ENCODE measurements at regions not wholly inside any gene's neighbourhood (a gene's known extent, or its start where the extent isn't known, plus 50 kb on each side); places are given as distances from the start of the nearest gene placed in this dataset.
"Not testable (repeated sequence)": the region's sequence is repeated elsewhere in the genome, so short reads cannot be mapped to it uniquely, and the experiment has no call there.

GRCh38 chr1:200282497-200283122, 127.2 kb downstream of the ZNF281 start:
- no peak for DNase-seq (ENCODE audit: low read depth in 2 of 2)

GRCh38 chr1:200281201-200281835, 128.5 kb downstream of the ZNF281 start:
- DNase-seq (ENCODE audit: low read depth in 2 of 2), result no peak

- DNase-seq (ENCODE audit: low read depth in 2 of 2), result no peak
Observed at GRCh38 chr1:200279810-200280411, 129.9 kb downstream of the ZNF281 start.

GRCh38 chr1:200275816-200276453, 133.9 kb downstream of the ZNF281 start:
- DNase-seq (ENCODE audit: low read depth in 2 of 2), result no peak

GRCh38 chr1:200275415-200275814, 134.4 kb downstream of the ZNF281 start:
- DNase-seq (ENCODE audit: low read depth in 2 of 2), result no peak

GRCh38 chr1:200274116-200274515, 135.7 kb downstream of the ZNF281 start:
- no peak for DNase-seq (ENCODE audit: low read depth in 2 of 2)

GRCh38 chr1:200272481-200273068, 137.3 kb downstream of the ZNF281 start:
- no peak for DNase-seq (ENCODE audit: low read depth in 2 of 2)

GRCh38 chr1:200269256-200269655, 140.6 kb downstream of the ZNF281 start:
- DNase-seq (ENCODE audit: low read depth in 2 of 2), result no peak

- no peak for DNase-seq (ENCODE audit: low read depth in 2 of 2)
Observed at GRCh38 chr1:200267937-200268336, 141.9 kb downstream of the ZNF281 start.

- no peak for DNase-seq (ENCODE audit: low read depth in 2 of 2)
Observed at GRCh38 chr1:200267458-200267857, 142.4 kb downstream of the ZNF281 start.

GRCh38 chr1:200266871-200267270, 143.0 kb downstream of the ZNF281 start:
- no peak for DNase-seq (ENCODE audit: low read depth in 2 of 2)

- DNase-seq (ENCODE audit: low read depth in 2 of 2), result no peak
Observed at GRCh38 chr1:200265881-200266280, 144.0 kb downstream of the ZNF281 start.

GRCh38 chr1:200265104-200265503, 144.7 kb downstream of the ZNF281 start:
- no peak for DNase-seq (ENCODE audit: low read depth in 2 of 2)

GRCh38 chr1:200263203-200263602, 146.6 kb downstream of the ZNF281 start:
- no peak for DNase-seq (ENCODE audit: low read depth in 2 of 2)

GRCh38 chr1:200262326-200262965, 147.4 kb downstream of the ZNF281 start:
- peak in 1 of 2 donors; percentile 20 for DNase-seq (ENCODE audit: low read depth in 2 of 2)

GRCh38 chr1:200260597-200261335, 149.1 kb downstream of the ZNF281 start:
- DNase-seq (ENCODE audit: low read depth in 2 of 2), result no peak

- DNase-seq (ENCODE audit: low read depth in 2 of 2), result no peak
Observed at GRCh38 chr1:200258447-200259375, 151.1 kb downstream of the ZNF281 start.

GRCh38 chr1:200257235-200257634, 152.6 kb downstream of the ZNF281 start:
- DNase-seq (ENCODE audit: low read depth in 2 of 2), result no peak

GRCh38 chr1:200254602-200255001, 155.2 kb downstream of the ZNF281 start:
- not testable (repeated sequence) for DNase-seq (ENCODE audit: low read depth in 2 of 2)
